ENCODE measurements at regions not wholly inside any gene's neighbourhood (a gene's known extent, or its start where the extent isn't known, plus 50 kb on each side); places are given as distances from the start of the nearest gene placed in this dataset.
"Not testable (repeated sequence)": the region's sequence is repeated elsewhere in the genome, so short reads cannot be mapped to it uniquely, and the experiment has no call there.

DNA sequence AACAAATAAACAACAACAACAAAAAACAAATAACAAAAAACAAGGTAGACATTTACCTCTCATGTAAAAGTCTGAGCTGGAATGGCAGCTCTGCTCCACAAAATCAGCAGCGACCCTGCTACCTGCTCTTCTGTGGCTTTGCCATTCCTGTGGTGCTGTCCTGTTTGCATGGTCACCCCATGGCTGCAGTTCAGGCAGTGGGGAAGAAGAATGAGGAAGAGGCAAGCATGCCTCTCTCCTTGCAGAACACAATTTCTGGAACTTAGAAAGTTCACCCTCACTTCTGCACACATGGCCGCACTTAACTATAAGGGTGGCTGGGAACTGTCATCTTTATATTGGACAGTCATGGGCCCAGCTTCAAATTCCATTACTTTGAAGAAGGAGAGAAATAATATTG lies 84.8 kb upstream of the GNG12 start:
- H3K27me3 Mint-ChIP-seq: peaks cover 16% of the 10 kb centered on the region
- no peaks in the 10 kb centered on the region for H3K36me3 Mint-ChIP-seq

DNA sequence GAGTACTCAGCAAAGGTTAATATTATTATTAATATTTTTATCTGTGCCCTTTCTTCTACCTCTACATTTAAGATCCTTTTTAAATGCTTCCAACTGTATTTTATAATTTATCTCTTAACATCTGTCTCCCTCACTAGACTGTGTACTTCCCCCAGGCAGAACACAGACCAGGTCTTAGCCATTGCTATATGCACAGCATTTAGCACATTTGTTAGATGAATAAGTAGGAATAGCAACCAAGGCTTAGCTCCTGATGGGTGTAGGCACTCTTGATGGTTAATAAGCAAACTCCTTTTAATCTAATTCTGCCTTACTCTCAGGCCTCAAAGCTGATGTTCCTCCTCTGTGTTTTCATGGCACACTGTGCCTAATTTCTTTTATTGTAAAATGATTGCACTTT lies 83.7 kb upstream of the GNG12 start:
- Mint-ChIP-seq H3K9me3 (peaks cover 9% of the 10 kb centered on the region), H3K4me3 (no peak overlapping the region), H3K36me3 (no peaks in the 10 kb centered on the region), H3K27ac (no peak overlapping the region), H3K27me3 (peaks cover 15% of the 10 kb centered on the region), H3K4me1 (ENCODE audit: unreplicated experiment) (peaks cover 23% of the 10 kb centered on the region)
- DNase-seq (ENCODE audit: extremely low spot score, unreplicated experiment): no peak
- TF ChIP-seq, protein P1, sequence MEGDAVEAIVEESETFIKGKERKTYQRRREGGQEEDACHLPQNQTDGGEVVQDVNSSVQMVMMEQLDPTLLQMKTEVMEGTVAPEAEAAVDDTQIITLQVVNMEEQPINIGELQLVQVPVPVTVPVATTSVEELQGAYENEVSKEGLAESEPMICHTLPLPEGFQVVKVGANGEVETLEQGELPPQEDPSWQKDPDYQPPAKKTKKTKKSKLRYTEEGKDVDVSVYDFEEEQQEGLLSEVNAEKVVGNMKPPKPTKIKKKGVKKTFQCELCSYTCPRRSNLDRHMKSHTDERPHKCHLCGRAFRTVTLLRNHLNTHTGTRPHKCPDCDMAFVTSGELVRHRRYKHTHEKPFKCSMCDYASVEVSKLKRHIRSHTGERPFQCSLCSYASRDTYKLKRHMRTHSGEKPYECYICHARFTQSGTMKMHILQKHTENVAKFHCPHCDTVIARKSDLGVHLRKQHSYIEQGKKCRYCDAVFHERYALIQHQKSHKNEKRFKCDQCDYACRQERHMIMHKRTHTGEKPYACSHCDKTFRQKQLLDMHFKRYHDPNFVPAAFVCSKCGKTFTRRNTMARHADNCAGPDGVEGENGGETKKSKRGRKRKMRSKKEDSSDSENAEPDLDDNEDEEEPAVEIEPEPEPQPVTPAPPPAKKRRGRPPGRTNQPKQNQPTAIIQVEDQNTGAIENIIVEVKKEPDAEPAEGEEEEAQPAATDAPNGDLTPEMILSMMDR (conservative IDR thresholded peaks at IDR 0.05): no peak

More for the DNA sequence above, 84.8 kb upstream of the GNG12 start:
- peaks cover 23% of the 10 kb centered on the region for H3K4me1 Mint-ChIP-seq (ENCODE audit: unreplicated experiment)
- H3K4me3 Mint-ChIP-seq: no peak overlapping the region
- no peak overlapping the region for H3K27ac Mint-ChIP-seq
- TF ChIP-seq, protein P1 (conservative IDR thresholded peaks at IDR 0.05): no peak
- no peak for DNase-seq (ENCODE audit: extremely low spot score, unreplicated experiment)
- peaks cover 9% of the 10 kb centered on the region for H3K9me3 Mint-ChIP-seq

DNA sequence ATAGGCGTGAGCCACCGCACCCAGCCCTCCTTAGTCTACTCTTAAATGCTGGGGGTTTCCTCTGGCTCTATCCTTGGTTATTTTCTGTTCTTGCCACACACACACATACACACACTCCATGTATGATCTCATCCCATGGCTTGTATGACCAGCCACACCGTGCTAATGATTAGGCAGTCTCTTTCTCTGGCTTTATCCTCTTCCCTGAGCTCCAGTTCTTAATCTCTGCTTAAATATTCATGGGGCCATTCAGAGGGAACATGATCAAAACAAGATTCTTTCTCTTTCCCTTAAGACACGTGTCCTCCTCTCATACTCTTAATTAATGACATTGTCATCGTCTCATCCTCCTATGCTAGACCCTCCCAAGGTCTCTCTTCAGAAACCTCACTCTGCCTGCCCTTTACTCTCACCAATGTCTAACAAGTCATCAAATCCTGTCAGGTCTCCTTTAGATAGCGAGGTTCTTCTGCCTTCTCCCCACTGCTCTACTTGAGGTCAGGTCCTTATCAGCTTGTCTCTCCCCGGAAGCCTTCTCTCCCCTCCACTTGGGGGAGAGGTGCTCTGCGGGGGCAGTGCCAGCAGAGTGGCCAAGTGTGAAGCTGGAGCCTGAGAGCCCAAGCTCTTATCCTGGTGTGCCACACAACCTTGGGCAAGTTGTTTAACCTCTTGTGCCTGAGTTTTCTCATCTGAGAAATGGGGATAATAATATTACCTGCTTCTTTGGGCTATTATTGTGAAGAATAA lies 83.0 kb upstream of the GNG12 start:
- Mint-ChIP-seq H3K4me1 (ENCODE audit: unreplicated experiment) (peaks cover 23% of the 10 kb centered on the region), H3K27me3 (peaks cover 12% of the 10 kb centered on the region), H3K9me3 (peaks cover 9% of the 10 kb centered on the region), H3K36me3 (no peaks in the 10 kb centered on the region), H3K4me3 (no peak overlapping the region), H3K27ac (no peak overlapping the region)
- DNase-seq (ENCODE audit: extremely low spot score, unreplicated experiment): no peak
- TF ChIP-seq, protein P1 (conservative IDR thresholded peaks at IDR 0.05): no peak

DNA sequence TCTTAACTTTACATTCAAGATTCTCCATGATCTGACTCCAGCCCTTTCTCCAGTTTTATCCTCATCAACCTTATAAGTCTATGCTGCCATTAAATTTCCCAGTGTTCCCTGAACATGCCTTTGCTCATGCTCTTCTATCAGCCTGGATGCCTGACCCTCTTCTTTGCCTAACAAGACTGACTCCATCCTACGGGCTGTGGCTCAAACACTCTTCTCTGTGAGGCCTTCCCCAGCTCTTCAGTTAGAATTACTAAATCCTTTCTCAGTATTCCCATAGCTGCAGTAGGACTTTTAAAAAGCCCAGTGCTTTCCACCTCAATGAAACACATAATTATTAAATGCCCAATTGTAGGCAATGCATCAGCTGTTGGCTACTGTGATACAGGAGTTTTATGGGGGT lies 76.5 kb upstream of the GNG12 start:
- Mint-ChIP-seq H3K27me3 (peaks cover 9% of the 10 kb centered on the region), H3K36me3 (no peaks in the 10 kb centered on the region), H3K9me3 (peaks cover 8% of the 10 kb centered on the region), H3K4me1 (ENCODE audit: unreplicated experiment) (no peaks in the 10 kb centered on the region), H3K4me3 (no peak overlapping the region), H3K27ac (no peak overlapping the region)
- DNase-seq (ENCODE audit: extremely low spot score, unreplicated experiment): no peak
- TF ChIP-seq, protein P1 (conservative IDR thresholded peaks at IDR 0.05): no peak

DNA sequence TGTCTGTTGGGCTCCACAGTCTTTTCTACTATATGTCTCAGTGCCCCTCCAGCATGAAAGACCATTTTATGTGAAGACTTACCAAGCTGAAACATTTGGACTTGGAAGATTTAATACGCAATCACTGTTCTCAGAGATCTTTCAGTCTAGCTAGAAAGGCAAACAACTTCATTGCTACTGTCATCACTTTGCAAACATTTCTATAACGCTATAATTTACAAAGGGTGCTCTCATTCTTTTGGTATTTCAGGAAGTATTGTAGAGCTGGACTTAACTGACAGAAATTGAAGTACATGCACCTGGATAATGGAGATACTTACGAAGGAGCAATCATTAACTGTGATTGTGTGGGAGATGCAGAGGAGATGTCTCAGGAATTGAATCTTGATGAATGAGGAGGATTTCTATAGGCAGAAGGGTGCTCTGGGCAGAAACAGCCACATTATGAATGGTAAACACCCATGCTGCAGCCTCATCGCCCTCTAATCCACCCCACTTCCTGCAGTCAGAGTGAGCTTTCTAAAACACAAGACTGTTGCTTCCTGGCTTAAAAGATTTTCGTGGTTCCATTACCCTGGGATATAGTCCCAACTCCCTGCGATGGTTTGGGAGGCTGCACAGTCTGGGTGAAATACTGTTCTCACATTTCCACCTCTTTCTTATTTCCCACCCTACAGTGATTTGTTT lies 75.1 kb upstream of the GNG12 start:
- no peak for DNase-seq (ENCODE audit: extremely low spot score, unreplicated experiment)
- Mint-ChIP-seq H3K27ac (no peak overlapping the region), H3K9me3 (peaks cover 4% of the 10 kb centered on the region), H3K27me3 (peaks cover 6% of the 10 kb centered on the region), H3K36me3 (no peaks in the 10 kb centered on the region), H3K4me1 (ENCODE audit: unreplicated experiment) (no peaks in the 10 kb centered on the region), H3K4me3 (no peak overlapping the region)
- TF ChIP-seq, protein P1 (conservative IDR thresholded peaks at IDR 0.05): no peak

DNA sequence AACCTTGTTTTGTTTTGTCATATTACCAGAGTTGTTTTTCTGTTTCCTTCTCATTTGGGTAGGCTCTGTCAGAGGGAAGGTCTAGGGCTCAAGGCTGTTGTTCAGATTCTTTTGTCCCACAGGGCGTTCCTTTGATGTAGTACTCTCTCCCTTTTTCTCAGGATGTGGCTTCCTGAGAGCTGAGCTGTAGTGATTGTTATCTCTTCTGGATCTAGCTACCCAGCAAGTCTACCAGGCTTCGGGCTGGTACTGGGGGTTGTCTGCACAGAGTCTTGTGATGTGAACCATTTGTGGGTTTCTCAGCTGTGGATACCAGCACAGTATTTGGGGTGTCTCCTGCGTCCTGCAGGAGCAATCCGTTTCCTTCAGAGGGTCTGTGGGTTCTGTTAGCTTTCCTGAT lies 74.2 kb upstream of the GNG12 start:
- not testable (repeated sequence) for H3K27me3 Mint-ChIP-seq; DNase-seq (ENCODE audit: extremely low spot score, unreplicated experiment); H3K27ac Mint-ChIP-seq; H3K36me3 Mint-ChIP-seq; H3K9me3 Mint-ChIP-seq; H3K4me3 Mint-ChIP-seq; H3K4me1 Mint-ChIP-seq (ENCODE audit: unreplicated experiment)

DNA sequence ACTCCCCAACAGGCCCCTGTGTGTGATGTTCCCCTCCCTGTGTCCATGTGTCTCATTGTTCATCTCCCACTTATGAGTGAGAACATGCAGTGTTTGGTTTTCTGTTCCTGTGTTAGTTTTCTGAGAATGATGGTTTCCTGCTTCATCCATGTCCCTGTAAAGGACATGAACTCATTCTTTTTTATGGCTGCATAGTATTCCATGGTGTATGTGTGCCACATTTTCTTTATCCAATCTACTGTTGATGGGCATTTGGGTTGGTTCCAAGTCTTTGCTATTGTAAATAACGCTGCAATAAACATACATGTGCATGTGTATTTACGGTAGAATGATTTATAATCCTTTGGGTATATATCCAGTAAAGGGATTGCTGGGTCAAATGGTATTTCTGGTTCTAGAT lies 72.7 kb upstream of the GNG12 start:
- not testable (repeated sequence) for DNase-seq (ENCODE audit: extremely low spot score, unreplicated experiment); H3K4me3 Mint-ChIP-seq; H3K27me3 Mint-ChIP-seq; H3K4me1 Mint-ChIP-seq (ENCODE audit: unreplicated experiment); H3K27ac Mint-ChIP-seq; H3K36me3 Mint-ChIP-seq; H3K9me3 Mint-ChIP-seq

DNA sequence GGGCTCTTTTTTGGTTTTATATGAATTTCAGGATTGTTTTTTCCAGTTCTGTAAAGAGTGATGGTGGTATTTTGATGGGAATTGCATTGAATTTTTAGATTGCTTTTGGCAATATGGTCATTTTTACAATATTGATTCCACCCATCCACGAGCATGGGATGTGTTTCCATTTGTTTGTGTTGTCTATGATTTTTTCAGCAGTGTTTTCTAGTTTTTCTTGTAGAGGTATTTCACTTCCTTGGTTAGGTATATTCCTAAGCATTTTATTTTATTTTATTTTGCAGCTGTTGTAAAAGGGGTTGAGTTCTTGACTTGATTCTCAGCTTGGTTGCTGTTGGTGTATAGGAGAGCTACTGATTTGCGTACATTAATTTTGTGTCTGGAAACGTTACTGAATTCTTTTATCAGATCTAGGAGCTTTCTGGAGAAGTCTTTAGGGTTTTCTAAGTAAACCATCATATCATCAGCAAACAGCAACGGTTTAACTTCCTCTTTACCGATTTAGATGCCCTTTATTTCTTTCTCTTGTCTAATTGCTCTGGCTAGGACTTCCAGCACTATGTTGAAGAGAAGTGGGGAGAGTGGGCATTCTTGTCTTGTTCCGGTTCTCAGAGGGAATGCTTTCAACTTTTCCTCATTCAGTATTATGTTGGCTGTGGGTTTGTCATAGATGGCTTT lies 69.4 kb upstream of the GNG12 start:
- H3K9me3 Mint-ChIP-seq, H3K4me3 Mint-ChIP-seq: not testable (repeated sequence)

More for the DNA sequence above, 69.4 kb upstream of the GNG12 start:
- not testable (repeated sequence) for DNase-seq (ENCODE audit: extremely low spot score, unreplicated experiment); H3K4me1 Mint-ChIP-seq (ENCODE audit: unreplicated experiment); H3K27ac Mint-ChIP-seq; H3K27me3 Mint-ChIP-seq; H3K36me3 Mint-ChIP-seq
